H1 (cell line): ENCODE measurements at regions not wholly inside any gene's neighbourhood (a gene's known extent, or its start where the extent isn't known, plus 50 kb on each side); places are given as distances from the start of the nearest gene placed in this dataset.

Experiments used
- CTCF ChIA-PET: fragments of 300-600 bp; sonication (Branson Sonifier 250); formaldehyde crosslinking; loops from one replicate; lab custom pipeline; 2021; ENCODE audit not compliant: partially characterized antibody; lab: Charles Lee
- POLR2A ChIA-PET: fragments of 300-600 bp; sonication (Branson Sonifier 250); formaldehyde crosslinking; loops from one replicate; lab custom pipeline; 2021; ENCODE audit warnings: inconsistent platforms; ENCODE audit not compliant: partially characterized antibody; lab: Charles Lee
- DNase-seq, 2 experiments: peaks; one replicate each; pipeline versions ENCODE4 v3.0.0 to v3.0.0-alpha.2; 2010 to 2022; ENCODE audit warnings: low spot score in 2 of 2, low read depth in 1 of 2, mixed read lengths in 1 of 2
- FAIRE-seq: peaks from 2 replicates; lab custom pipeline; 2011; peaks lifted over from hg19 to GRCh38; lab: Jason Lieb, UNC
- H2AFZ ChIP-seq: 2 replicates; pipeline ENCODE4 v1.8.1; 2012; ENCODE audit warnings: low read length, inconsistent platforms
- H2AK5ac ChIP-seq: 2 replicates; pipeline ENCODE4 v1.6.1; 2013; ENCODE audit warnings: low read depth, low read length
- H2BK120ac ChIP-seq: replicated peaks from 2 replicates; pipeline ENCODE3; 2013; ENCODE audit warnings: low read depth, low read length, inconsistent platforms
- H2BK12ac ChIP-seq: 2 replicates; pipeline ENCODE4 v1.6.1; 2013; ENCODE audit warnings: low read depth, low read length
- H2BK15ac ChIP-seq: 2 replicates; pipeline ENCODE4 v1.6.1; 2013; ENCODE audit warnings: low read length
- H2BK20ac ChIP-seq: 2 replicates; pipeline ENCODE4 v1.6.1; 2013; ENCODE audit warnings: low read length
- H2BK5ac ChIP-seq: 2 replicates; pipeline ENCODE4 v1.6.1; 2013; ENCODE audit warnings: low read depth, low read length
- H3K14ac ChIP-seq: 2 replicates; pipeline ENCODE4 v1.6.1; 2013; ENCODE audit warnings: inconsistent platforms; ENCODE audit not compliant: insufficient read length
- H3K18ac ChIP-seq: 2 replicates; pipeline ENCODE4 v1.6.1; 2013; ENCODE audit warnings: low read length; ENCODE audit errors: extremely low read depth
- H3K23ac ChIP-seq: 2 replicates; pipeline ENCODE4 v1.6.1; 2013; ENCODE audit warnings: inconsistent platforms; ENCODE audit not compliant: insufficient read length
- H3K23me2 ChIP-seq: 2 replicates; pipeline ENCODE4 v1.6.1; 2013; ENCODE audit warnings: low read depth, low read length
- H3K27ac ChIP-seq: 2 replicates; pipeline ENCODE4 v1.6.1; 2011; ENCODE audit warnings: low read depth, low read length, inconsistent platforms
- H3K27me3 ChIP-seq, 4 experiments: replicated peaks in 1 of 4; 1 replicate in 1 of 4; 2 replicates in 3 of 4; pipeline versions ENCODE4 v1.6.1 to v1.8.1; 2011 to 2013; ENCODE audit warnings: low read length in 3 of 4, mild to moderate bottlenecking in 3 of 4, inconsistent platforms in 2 of 4, mixed read lengths in 2 of 4, moderate library complexity in 1 of 4; ENCODE audit not compliant: control insufficient read depth in 3 of 4, insufficient read depth in 3 of 4; ENCODE audit errors: extremely low read depth in 1 of 4
- H3K36me3 ChIP-seq, 4 experiments: 2 replicates each; pipeline versions ENCODE4 v1.6.1 to v1.8.1; 2011 to 2013; ENCODE audit warnings: mild to moderate bottlenecking in 4 of 4, low read length in 3 of 4, moderate library complexity in 2 of 4, control low read depth in 1 of 4, inconsistent platforms in 1 of 4; ENCODE audit not compliant: insufficient read depth in 4 of 4, control insufficient read depth in 2 of 4
- H3K4ac ChIP-seq: replicated peaks from 2 replicates; pipeline ENCODE3; 2013; ENCODE audit warnings: low read length, low read depth, mixed read lengths, inconsistent platforms; ENCODE audit not compliant: insufficient read length
- H3K4me1 ChIP-seq, 4 experiments: replicated peaks in 1 of 4; 1 replicate in 1 of 4; 2 replicates in 3 of 4; pipeline versions ENCODE4 v1.6.1 to v1.8.1; 2011 to 2013; ENCODE audit warnings: low read length in 3 of 4, inconsistent platforms in 2 of 4, mixed read lengths in 1 of 4; ENCODE audit not compliant: insufficient read depth in 4 of 4, control insufficient read depth in 3 of 4
- H3K4me2 ChIP-seq, 2 experiments: 2 replicates each; pipeline versions ENCODE4 v1.6.1 to v1.8.1; 2011 to 2013; ENCODE audit warnings: low read depth in 2 of 2, low read length in 2 of 2, control low read depth in 1 of 2, inconsistent platforms in 1 of 2, mild to moderate bottlenecking in 1 of 2; ENCODE audit not compliant: insufficient read depth in 1 of 2
- H3K4me3 ChIP-seq, 4 experiments: fragments of 200-600, 300-600 bp in 1 of 4; sonication (generic), shearing (Covaris generic), sonication (Bioruptor Twin) in 1 of 4; 2 replicates each; pipeline versions ENCODE4 v1.5.1 to v1.8.1; 2011 to 2016; ENCODE audit warnings: low read length in 4 of 4, low read depth in 3 of 4, control low read depth in 2 of 4, inconsistent platforms in 2 of 4, mild to moderate bottlenecking in 2 of 4, mixed read lengths in 1 of 4, moderate library complexity in 1 of 4; ENCODE audit not compliant: insufficient read depth in 2 of 4; ENCODE audit errors: extremely low read depth in 1 of 4
- H3K56ac ChIP-seq: replicated peaks from 2 replicates; pipeline ENCODE3; 2013; ENCODE audit warnings: low read depth, mild to moderate bottlenecking, mixed read lengths, low read length, inconsistent platforms; ENCODE audit not compliant: insufficient read length
- H3K79me1 ChIP-seq: 2 replicates; pipeline ENCODE4 v1.6.1; 2013; ENCODE audit warnings: low read depth, low read length, control low read depth
- H3K79me2 ChIP-seq, 2 experiments: 2 replicates each; pipeline versions ENCODE4 v1.6.1 to v1.8.1; 2012 to 2013; ENCODE audit warnings: low read length in 2 of 2, mild to moderate bottlenecking in 2 of 2, inconsistent platforms in 1 of 2; ENCODE audit not compliant: insufficient read depth in 2 of 2, control insufficient read depth in 1 of 2
- H3K9ac ChIP-seq, 4 experiments: replicated peaks in 1 of 4; 1 replicate in 1 of 4; 2 replicates in 3 of 4; pipeline versions ENCODE4 v1.6.1 to v1.8.1; 2011 to 2013; ENCODE audit warnings: low read depth in 3 of 4, low read length in 3 of 4, control low read depth in 2 of 4, mild to moderate bottlenecking in 2 of 4, moderate library complexity in 2 of 4, inconsistent platforms in 1 of 4; ENCODE audit errors: extremely low read depth in 1 of 4
- H3K9me3 ChIP-seq, 2 experiments: 2 replicates each; pipeline versions ENCODE4 v1.6.1 to v1.8.1; 2012 to 2013; ENCODE audit warnings: mild to moderate bottlenecking in 2 of 2, moderate library complexity in 2 of 2, control low read depth in 1 of 2, inconsistent platforms in 1 of 2, low read depth in 1 of 2, low read length in 1 of 2, mixed read lengths in 1 of 2; ENCODE audit not compliant: insufficient read depth in 2 of 2
- H4K20me1 ChIP-seq, 2 experiments: replicated peaks in 1 of 2; 2 replicates each; pipeline versions ENCODE3 to v1.8.1; 2011 to 2013; ENCODE audit warnings: inconsistent platforms in 2 of 2, low read length in 2 of 2, mild to moderate bottlenecking in 1 of 2; ENCODE audit not compliant: insufficient read depth in 2 of 2, control insufficient read depth in 1 of 2
- H4K5ac ChIP-seq: 2 replicates; pipeline ENCODE4 v1.6.1; 2013; ENCODE audit warnings: low read length, low read depth, mixed read lengths, inconsistent platforms; ENCODE audit not compliant: insufficient read length
- H4K8ac ChIP-seq: 2 replicates; pipeline ENCODE4 v1.8.0; 2013; ENCODE audit warnings: mild to moderate bottlenecking, moderate library complexity, low read length, inconsistent platforms; ENCODE audit not compliant: insufficient read depth; ENCODE audit errors: extremely low read depth
- H4K91ac ChIP-seq: replicated peaks from 2 replicates; pipeline ENCODE3; 2013; ENCODE audit warnings: low read length, mixed read lengths, inconsistent platforms; ENCODE audit not compliant: insufficient read length
- BACH1 ChIP-seq: IDR thresholded peaks from 2 replicates; pipeline ENCODE4 v1.6.1; 2012; ENCODE audit warnings: low read length, improper control_type of control experiment
- MAFK ChIP-seq: IDR thresholded peaks from 2 replicates; pipeline ENCODE4 v1.6.1; 2012; ENCODE audit warnings: low read depth, mild to moderate bottlenecking, improper control_type of control experiment, low read length
- RFX5 ChIP-seq: IDR thresholded peaks from 2 replicates; pipeline ENCODE4 v1.6.1; 2011; ENCODE audit warnings: low read depth, low read length, improper control_type of control experiment, borderline replicate concordance
- SAP30 ChIP-seq: fragments of 300-600 bp; sonication (generic); IDR thresholded peaks from 2 replicates; pipeline ENCODE4 v1.7.1; 2012; ENCODE audit warnings: low read length, moderate library complexity, mild to moderate bottlenecking, inconsistent platforms; ENCODE audit not compliant: insufficient read depth, insufficient replicate concordance
- SP1 ChIP-seq: IDR thresholded peaks from 2 replicates; pipeline ENCODE4 v1.6.1; 2011; ENCODE audit warnings: low read depth, low read length
- SP2 ChIP-seq: IDR thresholded peaks from 2 replicates; pipeline ENCODE4 v1.6.1; 2012; ENCODE audit warnings: mild to moderate bottlenecking, low read length, inconsistent platforms
- TAF1 ChIP-seq: IDR thresholded peaks from 2 replicates; pipeline ENCODE4 v1.6.1; 2011; ENCODE audit warnings: mild to moderate bottlenecking, low read depth, low read length
- WGBS, 2 experiments: shearing (Covaris generic) in 1 of 2; methylation state at CpG; one replicate each; pipeline versions ENCODE4 v1.1.6 to v1.1.7; 2013 to 2015; ENCODE audit warnings: low lambda C conversion rate in 2 of 2, mixed read lengths in 2 of 2, inconsistent platforms in 1 of 2, low coverage in 1 of 2, missing lambda C conversion rate in 1 of 2; ENCODE audit not compliant: insufficient replicate concordance in 2 of 2, insufficient coverage in 1 of 2, insufficient read length in 1 of 2; ENCODE audit errors: extremely low coverage in 1 of 2, missing lambda C conversion rate in 1 of 2; 5-methylcytosine and 5-hydroxymethylcytosine counted together
- TF ChIP-seq, protein P1 (sequence below): IDR thresholded peaks from 2 replicates; pipeline ENCODE4 v1.6.1; 2011; ENCODE audit warnings: low read length, improper control_type of control experiment
- TF ChIP-seq, protein P2 (sequence below): IDR thresholded peaks from 2 replicates; pipeline ENCODE4 v1.6.1; 2012; ENCODE audit warnings: inconsistent platforms

DNA sequence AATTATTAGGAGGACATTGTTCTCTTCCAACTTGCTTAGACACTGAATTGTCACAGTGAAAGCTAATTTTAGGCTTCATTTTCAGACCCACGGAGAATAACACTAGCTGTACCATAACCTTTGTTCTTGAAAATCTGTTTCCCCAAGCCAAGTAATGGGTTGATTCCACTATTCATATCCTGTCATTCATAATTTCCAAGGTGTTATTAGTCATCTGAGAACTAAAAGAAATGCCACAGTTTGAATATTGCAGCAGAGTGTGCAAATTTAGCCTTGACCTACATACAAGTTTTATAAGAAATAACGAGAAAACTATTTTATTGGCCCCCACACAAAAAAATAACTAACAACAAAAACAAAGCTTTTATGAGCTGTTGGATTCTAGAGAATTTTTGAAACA lies 148.5 kb upstream of the TYRP1 start:
- no peak overlapping the region for H3K4me3 ChIP-seq
- H3K4me1 ChIP-seq = no peaks in the 10 kb centered on the region
- no peak overlapping the region for H2BK15ac ChIP-seq
- no peak overlapping the region for H3K56ac ChIP-seq
- CTCF ChIA-PET = interaction anchor here (0.9 to 1.7 kb wide), 2 partner anchors 8 to 18 kb away, joined by 3 read pairs; no protein-coding TSS in a partner anchor
- H4K5ac ChIP-seq = no peak overlapping the region
- H4K20me1 ChIP-seq = no peaks in the 10 kb centered on the region
- no peak overlapping the region for H4K91ac ChIP-seq
- H3K79me2 ChIP-seq = no peaks in the 10 kb centered on the region
- no peak overlapping the region for H4K8ac ChIP-seq
- no peak overlapping the region for H3K9ac ChIP-seq
- DNase-seq (no peak), FAIRE-seq (no peak)
- H3K36me3 ChIP-seq = no peaks in the 10 kb centered on the region
- no peaks in the 10 kb centered on the region for H3K27me3 ChIP-seq
- H2BK12ac ChIP-seq = no peak overlapping the region
- no peaks in the 10 kb centered on the region for H3K79me1 ChIP-seq
- H3K23ac ChIP-seq = no peak overlapping the region
- 93% methylated on average over 2 of the region's 2 CpGs; no CpG with 5 or more reads in 1 of the 2 experiments for WGBS, 2 experiments
- POLR2A ChIA-PET = no interaction called here
- H3K18ac ChIP-seq = no peak overlapping the region
- H3K27ac ChIP-seq = no peak overlapping the region
- H3K23me2 ChIP-seq = no peaks in the 10 kb centered on the region
- no peak overlapping the region for H2BK20ac ChIP-seq
- no peak overlapping the region for H2BK5ac ChIP-seq
- TF ChIP-seq BACH1 = no peak
- no peak for TF ChIP-seq TAF1
- TF ChIP-seq, protein P1, sequence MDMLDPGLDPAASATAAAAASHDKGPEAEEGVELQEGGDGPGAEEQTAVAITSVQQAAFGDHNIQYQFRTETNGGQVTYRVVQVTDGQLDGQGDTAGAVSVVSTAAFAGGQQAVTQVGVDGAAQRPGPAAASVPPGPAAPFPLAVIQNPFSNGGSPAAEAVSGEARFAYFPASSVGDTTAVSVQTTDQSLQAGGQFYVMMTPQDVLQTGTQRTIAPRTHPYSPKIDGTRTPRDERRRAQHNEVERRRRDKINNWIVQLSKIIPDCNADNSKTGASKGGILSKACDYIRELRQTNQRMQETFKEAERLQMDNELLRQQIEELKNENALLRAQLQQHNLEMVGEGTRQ = no peak
- TF ChIP-seq, protein P2, sequence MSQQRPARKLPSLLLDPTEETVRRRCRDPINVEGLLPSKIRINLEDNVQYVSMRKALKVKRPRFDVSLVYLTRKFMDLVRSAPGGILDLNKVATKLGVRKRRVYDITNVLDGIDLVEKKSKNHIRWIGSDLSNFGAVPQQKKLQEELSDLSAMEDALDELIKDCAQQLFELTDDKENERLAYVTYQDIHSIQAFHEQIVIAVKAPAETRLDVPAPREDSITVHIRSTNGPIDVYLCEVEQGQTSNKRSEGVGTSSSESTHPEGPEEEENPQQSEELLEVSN = no peak
- no peak for TF ChIP-seq SP1
- no peak for TF ChIP-seq RFX5
- no peak for TF ChIP-seq SP2
- no peak for TF ChIP-seq SAP30
- TF ChIP-seq MAFK = no peak
- H3K4me2 ChIP-seq = no peak overlapping the region
- H2AK5ac ChIP-seq = no peak overlapping the region
- no peak overlapping the region for H2BK120ac ChIP-seq
- H2AFZ ChIP-seq = no peak overlapping the region
- no peak overlapping the region for H3K14ac ChIP-seq
- H3K4ac ChIP-seq = no peak overlapping the region
- no peaks in the 10 kb centered on the region for H3K9me3 ChIP-seq
